OCI-LY1 (cell line): ENCODE measurements at regions not wholly inside any gene's neighbourhood (a gene's known extent, or its start where the extent isn't known, plus 50 kb on each side); places are given as distances from the start of the nearest gene placed in this dataset.

Experiments
- EZH2 ChIP-seq: fragments of 200-600 bp; sonication (generic), shearing (Covaris generic); IDR thresholded peaks from 2 replicates; pipeline ENCODE4 v1.8.0; 2017; ENCODE audit warnings: borderline replicate concordance, mixed run types, mild to moderate bottlenecking, antibody characterized with exemption, low read length, moderate library complexity, mixed read lengths
- TF ChIP-seq, protein P1 (sequence below): fragments of 200-600 bp; sonication (generic), shearing (Covaris generic); IDR thresholded peaks from 2 replicates; pipeline ENCODE4 v1.5.1; 2017; ENCODE audit warnings: mild to moderate bottlenecking, antibody characterized with exemption, low read length, moderate library complexity, mixed read lengths

DNA sequence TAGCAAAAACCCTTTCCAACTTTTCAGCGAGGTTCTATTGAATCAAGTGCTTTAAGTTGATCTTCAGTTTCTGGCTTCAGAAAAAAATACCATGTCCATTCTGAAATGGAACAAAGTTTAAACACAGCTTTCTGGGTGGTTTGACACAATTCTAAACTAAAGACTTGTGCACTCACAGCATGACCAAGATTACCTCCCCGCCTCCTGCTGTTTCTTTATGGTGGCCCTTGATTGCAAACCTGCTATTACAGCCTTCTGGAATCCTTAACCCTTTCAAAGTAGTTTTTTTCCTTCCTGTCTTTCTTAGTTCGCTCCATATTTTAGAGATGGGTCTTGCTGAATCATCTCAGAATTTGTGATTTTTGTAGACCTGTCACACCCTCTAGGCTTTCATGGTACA, 135.9 kb upstream of the FBN2 start:
- TF ChIP-seq, protein P1, sequence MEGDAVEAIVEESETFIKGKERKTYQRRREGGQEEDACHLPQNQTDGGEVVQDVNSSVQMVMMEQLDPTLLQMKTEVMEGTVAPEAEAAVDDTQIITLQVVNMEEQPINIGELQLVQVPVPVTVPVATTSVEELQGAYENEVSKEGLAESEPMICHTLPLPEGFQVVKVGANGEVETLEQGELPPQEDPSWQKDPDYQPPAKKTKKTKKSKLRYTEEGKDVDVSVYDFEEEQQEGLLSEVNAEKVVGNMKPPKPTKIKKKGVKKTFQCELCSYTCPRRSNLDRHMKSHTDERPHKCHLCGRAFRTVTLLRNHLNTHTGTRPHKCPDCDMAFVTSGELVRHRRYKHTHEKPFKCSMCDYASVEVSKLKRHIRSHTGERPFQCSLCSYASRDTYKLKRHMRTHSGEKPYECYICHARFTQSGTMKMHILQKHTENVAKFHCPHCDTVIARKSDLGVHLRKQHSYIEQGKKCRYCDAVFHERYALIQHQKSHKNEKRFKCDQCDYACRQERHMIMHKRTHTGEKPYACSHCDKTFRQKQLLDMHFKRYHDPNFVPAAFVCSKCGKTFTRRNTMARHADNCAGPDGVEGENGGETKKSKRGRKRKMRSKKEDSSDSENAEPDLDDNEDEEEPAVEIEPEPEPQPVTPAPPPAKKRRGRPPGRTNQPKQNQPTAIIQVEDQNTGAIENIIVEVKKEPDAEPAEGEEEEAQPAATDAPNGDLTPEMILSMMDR = no peak
- no peak for TF ChIP-seq EZH2
